ENCODE measurements at regions not wholly inside any gene's neighbourhood (a gene's known extent, or its start where the extent isn't known, plus 50 kb on each side); places are given as distances from the start of the nearest gene placed in this dataset.

DNA sequence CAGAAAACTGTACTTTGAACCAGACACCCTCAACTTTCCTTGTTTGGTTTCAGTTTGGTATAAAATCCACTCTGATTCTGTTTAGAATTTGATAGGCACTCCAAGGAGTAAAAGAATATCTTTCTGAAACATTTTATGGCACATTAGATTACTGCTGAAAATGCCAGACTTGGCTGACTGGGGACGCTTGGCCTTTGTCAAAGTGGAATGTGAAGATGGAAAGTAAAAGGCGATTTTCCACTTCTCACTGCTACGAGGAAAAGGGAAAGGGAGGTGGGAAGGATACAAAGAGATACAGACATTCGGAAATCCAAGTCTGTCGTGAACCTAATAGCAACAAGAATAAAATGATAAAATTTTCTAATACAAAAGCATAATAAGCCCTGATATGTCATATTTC, 203.9 kb downstream of the DMRT2 start:
- no peak for TF ChIP-seq CTCF (conservative IDR thresholded peaks at IDR 0.05; ENCODE audit: low read depth in 2 of 2)
- TF ChIP-seq EZH2 (IDR thresholded peaks at IDR 0.05; ENCODE audit: low read depth, unreplicated experiment) = no peak
- TF ChIP-seq POLR2AphosphoS5 (IDR thresholded peaks at IDR 0.05; ENCODE audit: low read depth) = no peak
- no peak for TF ChIP-seq EZH2phosphoT487 (IDR thresholded peaks at IDR 0.05; ENCODE audit: unreplicated experiment)

Data from GM23338 (cell line).